LoVo (cell line): ENCODE measurements at regions not wholly inside any gene's neighbourhood (a gene's known extent, or its start where the extent isn't known, plus 50 kb on each side); places are given as distances from the start of the nearest gene placed in this dataset.
"Not testable (repeated sequence)": the region's sequence is repeated elsewhere in the genome, so short reads cannot be mapped to it uniquely, and the experiment has no call there.

ENCODE experiments used
- DNase-seq: peaks from one replicate; pipeline ENCODE4 v3.0.0-alpha.2; 2016; ENCODE audit warnings: low spot score

DNA sequence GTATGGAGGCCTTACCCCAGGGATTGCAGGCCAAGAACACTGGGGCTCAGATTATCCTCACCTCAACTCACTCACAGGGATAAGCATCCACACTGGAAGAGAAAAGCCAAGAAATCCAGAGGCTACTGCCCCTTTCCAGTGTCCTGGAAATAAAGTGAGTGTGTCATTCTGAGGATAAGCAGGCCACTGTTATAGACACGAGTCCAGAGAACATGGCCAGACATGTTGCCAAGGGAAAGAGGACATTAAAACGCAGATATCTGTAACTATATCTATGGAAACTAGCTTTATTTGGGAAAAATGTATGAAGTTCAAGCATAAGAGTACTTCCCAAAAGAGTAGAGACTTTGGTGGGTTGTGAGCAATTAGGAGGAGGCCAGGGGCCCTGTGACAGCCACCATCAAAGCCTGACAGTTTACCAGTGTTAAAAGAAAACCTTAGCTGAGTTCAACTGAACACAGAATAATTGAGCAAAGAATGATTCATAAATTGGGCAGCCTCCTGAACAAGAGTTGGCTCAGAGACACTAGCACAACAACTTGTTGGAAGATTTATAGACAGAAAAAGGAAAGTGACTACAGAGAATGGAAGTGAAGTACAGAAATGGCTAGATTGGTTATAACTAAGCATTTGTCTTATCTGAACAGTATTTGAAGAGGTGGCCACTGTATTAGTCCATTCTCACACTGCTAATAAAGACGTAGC lies 1222.2 kb downstream of the STIM2 start:
- no peak for DNase-seq

- DNase-seq = no peak
These were observed 1232.0 kb downstream of the STIM2 start for GRCh38 chr4:28092610-28093009.

- no peak for DNase-seq
These were observed 1232.4 kb downstream of the STIM2 start for GRCh38 chr4:28093071-28093470.

DNA sequence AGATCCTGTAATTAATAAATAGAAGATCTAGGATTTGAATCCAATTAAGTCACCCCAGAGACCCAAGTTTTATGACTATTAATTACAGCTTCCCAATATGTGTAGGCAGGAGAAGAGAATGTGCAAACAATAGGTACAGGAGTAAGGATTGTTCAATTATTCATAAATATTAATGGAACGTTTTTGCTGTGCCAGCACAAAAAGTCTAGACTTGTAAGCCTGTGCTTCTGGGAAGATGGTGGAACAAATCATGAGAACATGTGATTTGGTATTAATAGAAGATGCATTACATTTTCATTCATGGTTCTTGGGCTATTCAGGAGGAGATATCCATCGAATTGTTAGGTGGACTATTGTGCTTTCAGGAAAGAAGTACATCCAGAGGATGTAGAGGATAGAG lies 1240.9 kb downstream of the STIM2 start:
- DNase-seq = no peak

GRCh38 chr4:28105271-28105859 lies 1244.7 kb downstream of the STIM2 start:
- DNase-seq = no peak

GRCh38 chr4:28106155-28106554 lies 1245.5 kb downstream of the STIM2 start:
- no peak for DNase-seq

- no peak for DNase-seq
These were observed 1249.2 kb downstream of the STIM2 start for GRCh38 chr4:28109801-28110200.

DNA sequence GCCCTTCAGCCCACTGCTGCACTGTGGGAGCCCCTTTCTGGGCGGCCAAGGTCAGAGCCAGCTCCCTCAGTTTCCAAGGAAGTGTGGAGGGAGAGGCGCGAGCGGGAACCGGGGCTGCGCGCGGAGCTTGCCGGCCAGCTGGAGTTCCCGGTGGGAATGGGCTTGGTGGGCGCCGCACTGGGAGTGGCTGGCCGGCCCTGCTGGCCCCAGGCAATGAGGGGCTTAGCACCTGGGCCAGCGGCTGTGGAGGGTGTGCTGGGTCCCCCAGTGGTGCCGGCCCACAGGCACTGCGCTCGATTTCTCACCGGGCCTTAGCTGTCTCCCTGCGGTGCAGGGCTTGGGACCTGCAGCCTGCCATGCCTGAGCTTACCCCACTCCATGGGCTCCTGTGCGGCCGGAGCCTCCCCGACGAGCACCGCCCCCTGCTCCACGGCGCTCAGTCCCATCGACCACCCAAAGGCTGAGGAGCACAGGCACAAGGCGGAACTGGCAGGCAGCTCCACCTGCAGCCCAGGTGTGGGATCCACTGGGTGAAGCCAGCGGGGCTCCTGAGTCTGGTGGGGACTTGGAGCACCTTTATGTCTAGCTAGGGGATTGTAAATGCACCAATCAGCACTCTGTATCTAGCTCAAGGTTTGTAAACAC lies 1252.2 kb downstream of the STIM2 start:
- DNase-seq = not testable (repeated sequence)

GRCh38 chr4:28113586-28113985 lies 1252.9 kb downstream of the STIM2 start:
- not testable (repeated sequence) for DNase-seq

DNA sequence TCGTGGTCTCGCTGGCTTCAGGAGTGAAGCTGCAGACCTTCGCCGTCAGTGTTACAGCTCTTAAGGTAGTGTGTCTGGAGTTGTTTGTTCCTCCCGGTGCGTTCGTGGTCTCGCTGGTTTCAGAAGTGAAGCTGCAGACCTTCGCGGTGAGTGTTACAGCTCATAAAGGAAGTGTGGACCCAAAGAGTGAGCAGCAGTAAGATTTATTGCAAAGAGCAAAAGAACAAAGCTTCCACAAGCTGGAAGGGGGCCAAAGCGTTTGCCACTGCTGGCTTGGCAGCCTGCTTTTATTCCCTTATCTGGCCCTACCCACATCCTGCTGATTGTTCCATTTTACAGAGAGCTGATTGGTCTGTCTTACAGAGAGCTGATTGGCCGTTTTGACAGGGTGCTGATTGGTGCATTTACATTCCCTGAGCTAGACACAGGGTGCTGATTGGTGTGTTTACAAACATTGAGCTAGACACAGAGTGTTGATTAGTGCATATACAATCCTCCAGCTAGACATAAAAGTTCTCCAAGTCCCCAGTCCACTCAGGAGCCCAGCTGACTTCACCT lies 1256.0 kb downstream of the STIM2 start:
- not testable (repeated sequence) for DNase-seq

GRCh38 chr4:28117084-28117682 lies 1256.5 kb downstream of the STIM2 start:
- DNase-seq = no peak

DNA sequence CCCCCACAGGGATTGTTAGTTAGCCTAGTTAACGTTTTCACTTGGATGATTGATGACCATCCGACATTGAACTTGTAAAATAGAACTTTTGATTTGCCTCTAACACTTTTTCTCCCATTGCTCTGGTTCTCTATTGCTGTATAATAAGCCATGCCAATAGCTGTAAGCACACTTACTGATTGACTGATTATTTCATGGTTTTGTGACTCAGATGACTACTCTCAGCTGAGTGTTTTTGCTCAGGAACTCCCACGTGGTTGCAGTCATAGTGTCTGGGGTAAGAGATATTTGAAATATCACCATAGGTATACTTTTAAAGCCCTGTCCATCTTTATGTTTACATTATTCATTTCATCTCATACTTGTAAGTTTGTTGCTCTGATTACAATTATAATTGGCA lies 1285.5 kb downstream of the STIM2 start:
- no peak for DNase-seq

GRCh38 chr4:28148221-28148620 lies 1287.6 kb downstream of the STIM2 start:
- no peak for DNase-seq

DNA sequence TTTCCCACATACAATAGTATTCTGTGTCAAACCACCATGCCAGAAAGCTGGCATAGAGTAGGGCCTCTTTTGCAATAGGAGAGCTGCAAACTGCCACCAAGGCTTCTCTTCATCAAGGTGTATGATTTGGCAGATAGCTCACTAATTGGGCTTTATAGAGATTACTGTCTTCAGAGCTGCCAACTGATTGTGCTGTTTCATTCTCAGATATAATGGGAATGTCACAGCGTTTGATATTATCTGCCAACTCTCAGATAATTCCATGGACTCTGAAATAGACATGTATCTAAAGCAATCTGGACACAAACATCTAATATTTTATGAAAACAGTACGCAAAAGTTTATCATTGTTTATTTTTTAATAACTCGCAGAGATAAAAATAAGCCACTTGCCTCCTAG lies 1289.1 kb downstream of the STIM2 start:
- no peak for DNase-seq

DNA sequence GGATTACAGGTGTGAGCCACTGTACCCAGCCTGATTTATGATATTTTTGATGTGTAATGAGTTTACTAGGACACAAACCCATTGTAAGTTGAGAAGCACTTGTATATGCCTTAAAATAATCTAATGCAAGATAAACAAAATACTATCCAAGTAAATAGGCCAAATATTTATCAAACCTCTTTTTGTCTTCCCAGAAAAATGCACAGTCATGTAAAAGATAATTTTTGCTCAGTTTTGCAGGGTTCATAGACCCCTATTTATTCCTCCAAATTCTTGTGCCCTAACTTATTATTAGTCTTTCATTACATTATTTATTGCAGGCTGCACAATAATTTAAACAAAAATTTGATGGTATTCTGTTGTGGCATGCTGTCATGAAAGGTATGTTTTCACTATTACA lies 1290.7 kb downstream of the STIM2 start:
- no peak for DNase-seq

- no peak for DNase-seq
These were observed 1306.8 kb downstream of the STIM2 start for GRCh38 chr4:28167411-28167810.

- no peak for DNase-seq
These were observed 1316.3 kb downstream of the STIM2 start for GRCh38 chr4:28176942-28177341.

- no peak for DNase-seq
These were observed 1317.0 kb downstream of the STIM2 start for GRCh38 chr4:28177641-28178040.

GRCh38 chr4:28179126-28179525 lies 1318.5 kb downstream of the STIM2 start:
- no peak for DNase-seq

DNA sequence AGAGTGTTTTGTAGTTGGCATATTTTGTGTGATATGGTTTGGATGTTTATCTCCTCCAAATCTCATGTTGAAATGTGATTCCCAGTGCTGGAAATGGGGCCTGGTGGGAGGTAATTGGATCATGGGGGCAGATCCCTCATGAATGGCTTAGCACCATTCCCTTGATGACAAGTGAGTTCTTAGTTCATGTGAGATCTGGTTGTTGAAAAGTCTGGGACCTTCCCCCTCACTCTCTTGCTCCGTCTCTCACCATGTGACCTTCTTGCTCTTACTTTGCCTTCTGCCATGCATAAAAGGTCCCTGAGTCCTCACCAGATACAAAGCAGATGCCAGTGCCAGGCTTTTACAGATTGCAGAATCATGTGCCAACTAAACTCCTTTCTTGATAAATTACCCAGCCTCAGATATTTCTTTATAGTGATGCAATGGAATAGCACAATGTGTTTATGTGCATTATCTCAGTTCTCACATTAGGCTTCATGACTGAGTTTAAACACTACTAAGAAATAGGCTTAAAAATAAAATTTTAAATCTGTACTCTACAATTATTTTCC lies 1348.8 kb downstream of the STIM2 start:
- no peak for DNase-seq

GRCh38 chr4:28211676-28212470 lies 1351.2 kb downstream of the STIM2 start:
- no peak for DNase-seq

GRCh38 chr4:28221536-28221935 lies 1360.9 kb downstream of the STIM2 start:
- no peak for DNase-seq
